Bone marrow (tissue), 2 donors: ENCODE measurements at regions not wholly inside any gene's neighbourhood (a gene's known extent, or its start where the extent isn't known, plus 50 kb on each side); places are given as distances from the start of the nearest gene placed in this dataset.

Experiments
- DNase-seq, 2 donors: peaks; one replicate each; lab custom pipeline; 2025; lab: John Stamatoyannopoulos, UW

GRCh38 chr7:16144361-16144760 is 277.0 kb downstream of the CRPPA start:
- no peak for DNase-seq

DNA sequence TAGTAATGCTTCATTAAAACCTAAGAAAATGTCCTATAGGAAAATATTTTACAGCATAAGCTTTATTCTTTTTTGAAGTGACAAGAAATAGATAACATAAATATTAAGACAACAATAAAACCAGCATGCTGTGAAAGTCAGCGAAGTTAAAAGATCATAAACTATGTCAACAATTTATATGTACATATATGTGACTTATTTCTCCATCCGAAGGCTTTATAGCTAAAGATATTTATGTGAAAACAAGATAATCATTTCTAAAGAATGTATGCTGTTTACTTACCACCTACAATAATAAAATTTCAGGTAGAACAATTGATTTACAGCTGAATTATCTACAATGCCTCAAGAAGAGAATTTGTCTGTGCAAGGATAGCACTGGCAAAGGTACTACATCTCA is 283.4 kb downstream of the CRPPA start:
- no peak for DNase-seq

DNA sequence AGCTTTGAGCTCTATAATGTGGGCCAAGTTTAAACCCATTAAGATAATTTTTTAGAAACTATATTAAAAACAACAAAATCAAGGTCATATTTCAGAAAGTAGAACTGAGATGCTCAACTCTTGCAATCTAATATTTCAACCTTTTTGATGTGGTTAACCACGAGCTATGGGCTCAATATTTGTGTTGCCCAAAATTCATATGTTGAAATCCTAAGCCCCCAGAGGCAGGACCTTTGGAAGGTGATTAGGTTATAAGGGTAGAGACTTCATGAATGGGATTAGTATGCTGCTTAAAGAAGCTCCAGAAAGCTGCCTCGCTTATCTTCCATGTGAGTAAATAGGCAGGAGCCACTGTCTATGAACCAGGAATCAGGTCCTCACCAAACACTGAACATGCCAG is 284.4 kb downstream of the CRPPA start:
- DNase-seq = no peak

GRCh38 chr7:16135658-16136057 is 285.7 kb downstream of the CRPPA start:
- DNase-seq = no peak

DNA sequence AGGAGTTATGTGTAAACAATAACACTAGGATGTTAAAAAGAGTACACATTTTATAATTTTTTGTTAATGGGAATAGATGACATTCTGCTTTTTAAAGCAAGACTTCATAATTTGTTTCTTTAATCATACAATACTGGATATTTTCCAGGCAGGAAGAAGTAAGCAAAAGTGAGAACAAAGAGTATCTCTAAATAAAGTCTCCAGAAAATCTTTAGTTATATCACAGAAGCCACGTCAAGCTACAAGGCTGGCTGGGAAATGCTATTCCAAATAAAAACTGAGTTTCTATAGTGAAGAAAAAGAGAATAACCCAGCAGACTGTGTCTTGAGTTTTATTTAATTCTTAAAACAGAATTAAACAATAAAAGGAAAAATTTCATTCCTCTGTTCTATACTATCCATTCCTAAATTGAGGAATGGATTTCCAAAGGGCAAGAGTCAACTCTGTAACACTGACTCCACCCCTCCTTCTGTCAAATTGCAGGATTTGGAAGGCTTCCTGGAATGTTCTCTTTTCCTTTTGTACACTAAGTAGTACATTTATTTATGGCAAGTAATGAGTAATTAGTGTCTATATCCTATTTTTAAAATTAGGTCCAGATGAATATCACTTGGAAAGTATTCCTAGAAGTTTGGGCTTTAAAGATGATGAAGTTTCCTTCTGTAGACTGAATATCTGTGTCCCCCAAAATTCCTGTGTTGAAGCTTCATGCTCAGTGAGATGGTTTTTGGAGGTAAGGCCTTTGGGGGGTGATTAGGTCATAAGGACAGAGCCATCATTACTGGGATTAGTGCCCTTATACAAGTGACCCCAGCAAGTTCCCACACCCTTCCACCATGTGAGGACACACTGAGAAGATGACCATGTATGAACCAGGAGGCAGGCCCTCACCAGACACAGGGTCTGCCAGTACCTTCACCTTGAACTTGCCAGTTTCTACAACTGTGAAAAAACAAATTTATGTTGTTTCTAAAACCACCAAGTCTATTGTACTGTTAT is 290.9 kb downstream of the CRPPA start:
- no peak for DNase-seq

DNA sequence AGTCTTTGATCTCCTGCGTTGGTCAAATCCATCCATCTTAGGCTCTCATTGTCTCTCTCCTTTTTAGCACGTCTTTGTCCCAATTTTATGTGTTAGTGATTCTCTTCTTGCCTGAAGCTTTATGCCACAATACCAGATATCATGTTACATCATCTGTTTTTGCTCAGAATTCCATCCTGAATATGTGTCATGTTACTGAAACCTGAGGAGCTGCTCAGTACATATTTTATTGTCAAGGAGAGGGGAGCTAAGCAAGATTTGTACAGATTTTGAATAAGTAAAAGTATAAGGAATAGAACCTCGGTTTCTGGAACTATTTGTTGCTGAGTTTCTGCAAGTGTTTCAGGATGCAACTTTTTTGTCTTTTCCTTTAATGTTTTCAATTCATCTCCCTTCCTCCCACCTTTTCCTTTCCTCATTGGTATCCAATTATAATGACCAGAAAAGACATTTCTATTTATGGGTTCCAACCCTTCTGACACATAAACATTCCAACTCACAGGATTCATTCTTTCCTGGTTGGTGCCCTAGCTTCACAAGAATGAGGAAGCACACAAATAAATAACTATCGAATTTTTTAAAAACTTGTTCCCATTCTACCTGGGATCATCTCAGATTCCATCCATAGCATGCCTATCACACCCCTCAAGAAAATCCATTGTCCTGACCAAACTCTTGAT is 291.8 kb downstream of the CRPPA start:
- no peak for DNase-seq

- no peak for DNase-seq
Measured at GRCh38 chr7:16123117-16123770, 298.1 kb downstream of the CRPPA start.

DNA sequence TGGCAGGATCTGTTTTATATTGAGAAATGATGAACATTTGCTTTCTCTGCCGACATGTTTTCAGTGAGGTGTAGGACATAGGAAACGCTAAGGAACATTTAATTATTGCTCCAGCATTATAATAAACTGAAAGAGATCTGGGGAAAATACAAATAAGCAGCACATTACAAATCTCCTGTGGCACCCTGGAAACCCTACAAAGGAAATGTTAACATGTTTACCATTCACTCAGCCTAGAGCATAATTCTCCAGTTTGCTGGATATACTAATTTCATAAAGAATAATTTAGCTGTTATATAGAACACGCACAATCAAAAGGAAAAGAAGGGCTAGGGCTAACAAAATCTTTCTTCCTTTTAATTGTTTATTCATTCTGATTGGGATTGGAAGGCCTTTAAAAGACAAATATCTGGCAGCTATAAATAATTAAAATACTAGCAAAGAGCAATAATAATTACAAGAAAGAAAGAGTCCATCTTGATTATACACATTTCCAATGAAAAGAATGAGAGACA is 299.4 kb downstream of the CRPPA start:
- no peak for DNase-seq

DNA sequence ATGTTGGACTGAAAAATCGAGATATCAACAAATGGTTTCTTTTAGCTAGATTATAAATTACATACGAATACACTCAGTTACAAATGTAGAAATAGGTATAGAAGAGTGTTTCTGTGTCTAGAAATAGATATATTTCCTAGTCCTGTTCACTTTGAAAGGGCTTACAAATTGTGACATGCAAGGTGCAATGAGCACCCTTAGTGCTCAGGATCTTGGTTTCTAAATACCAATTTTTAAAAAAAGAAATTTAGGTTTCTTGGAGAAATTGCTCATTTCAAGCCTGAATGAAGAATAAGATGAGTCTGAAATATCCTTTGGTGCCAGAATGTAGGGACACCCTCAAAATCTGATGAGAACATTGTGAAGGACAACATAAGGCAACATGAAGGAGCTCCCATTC is 306.0 kb downstream of the CRPPA start:
- DNase-seq = no peak

GRCh38 chr7:16114633-16115032 is 306.7 kb downstream of the CRPPA start:
- DNase-seq = peak in 1 of 2 donors; percentile 34

- DNase-seq = no peak
Measured at GRCh38 chr7:16114071-16114470, 307.3 kb downstream of the CRPPA start.

DNA sequence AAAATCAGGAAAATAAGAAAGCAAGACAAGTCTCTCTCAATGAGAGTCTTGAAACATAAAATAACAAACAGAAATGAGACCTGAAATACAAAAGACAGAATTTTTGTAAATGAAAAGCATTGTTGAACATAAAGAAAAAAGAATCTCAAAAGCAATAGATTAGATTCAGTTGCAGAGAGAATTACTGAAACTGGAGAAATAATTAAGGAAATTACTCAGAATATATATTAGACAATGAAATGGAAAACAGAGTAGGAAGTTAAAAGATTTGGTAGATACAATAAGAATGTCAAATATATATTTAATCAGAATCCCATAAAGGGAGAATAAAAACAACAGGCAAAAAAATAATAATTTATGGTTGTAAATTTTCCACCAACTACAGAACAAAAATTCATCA is 308.3 kb downstream of the CRPPA start:
- DNase-seq = no peak

GRCh38 chr7:16106869-16107268 is 314.5 kb downstream of the CRPPA start:
- DNase-seq = no peak

GRCh38 chr7:16106300-16106699 is 315.0 kb downstream of the CRPPA start:
- DNase-seq = no peak

DNA sequence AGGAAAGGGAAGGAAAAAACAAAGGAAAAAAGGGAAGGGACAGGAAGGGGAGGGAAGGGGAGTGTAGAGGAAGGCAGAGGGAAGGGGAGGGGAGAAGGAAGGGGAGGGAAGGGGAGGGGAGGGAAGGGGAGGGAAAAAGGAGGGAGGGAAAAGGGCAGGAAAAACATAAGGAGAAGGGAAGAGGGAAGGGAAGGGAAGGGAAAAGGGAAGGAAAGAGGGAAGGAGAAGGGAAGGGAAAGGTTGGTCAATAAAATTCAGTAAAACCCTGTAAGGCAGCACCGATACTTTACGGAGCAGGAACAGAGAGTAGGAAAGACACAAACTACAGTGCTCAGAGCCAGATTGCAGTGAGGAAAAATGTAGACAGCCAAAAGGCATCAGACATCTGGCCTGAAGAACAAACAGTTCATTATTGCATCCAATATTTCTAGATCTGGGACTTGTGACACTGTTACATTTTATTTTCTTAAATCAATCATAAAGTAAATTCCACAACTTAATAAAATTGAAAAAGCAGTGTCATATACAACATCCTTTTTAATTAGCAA is 322.0 kb downstream of the CRPPA start:
- DNase-seq = no peak

GRCh38 chr7:16098585-16099179 is 322.7 kb downstream of the CRPPA start:
- no peak for DNase-seq

DNA sequence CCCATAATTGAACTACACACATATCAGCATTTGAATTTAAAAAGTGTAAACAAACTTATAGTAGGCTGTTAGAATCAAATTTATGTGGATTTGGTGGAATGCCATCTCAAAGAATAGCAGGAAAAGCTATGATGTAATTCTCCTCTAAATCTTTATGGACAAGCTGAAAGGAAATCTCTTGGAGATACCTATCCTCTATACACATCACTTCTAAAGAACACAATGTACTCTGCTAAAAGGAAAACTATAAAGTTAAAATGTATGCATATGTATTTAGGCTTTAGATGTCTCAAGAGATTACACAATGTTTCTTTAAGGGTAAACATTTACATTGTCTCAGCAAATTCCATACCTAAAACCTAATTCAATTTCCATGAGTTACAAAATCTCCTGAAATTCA is 323.3 kb downstream of the CRPPA start:
- DNase-seq = no peak

DNA sequence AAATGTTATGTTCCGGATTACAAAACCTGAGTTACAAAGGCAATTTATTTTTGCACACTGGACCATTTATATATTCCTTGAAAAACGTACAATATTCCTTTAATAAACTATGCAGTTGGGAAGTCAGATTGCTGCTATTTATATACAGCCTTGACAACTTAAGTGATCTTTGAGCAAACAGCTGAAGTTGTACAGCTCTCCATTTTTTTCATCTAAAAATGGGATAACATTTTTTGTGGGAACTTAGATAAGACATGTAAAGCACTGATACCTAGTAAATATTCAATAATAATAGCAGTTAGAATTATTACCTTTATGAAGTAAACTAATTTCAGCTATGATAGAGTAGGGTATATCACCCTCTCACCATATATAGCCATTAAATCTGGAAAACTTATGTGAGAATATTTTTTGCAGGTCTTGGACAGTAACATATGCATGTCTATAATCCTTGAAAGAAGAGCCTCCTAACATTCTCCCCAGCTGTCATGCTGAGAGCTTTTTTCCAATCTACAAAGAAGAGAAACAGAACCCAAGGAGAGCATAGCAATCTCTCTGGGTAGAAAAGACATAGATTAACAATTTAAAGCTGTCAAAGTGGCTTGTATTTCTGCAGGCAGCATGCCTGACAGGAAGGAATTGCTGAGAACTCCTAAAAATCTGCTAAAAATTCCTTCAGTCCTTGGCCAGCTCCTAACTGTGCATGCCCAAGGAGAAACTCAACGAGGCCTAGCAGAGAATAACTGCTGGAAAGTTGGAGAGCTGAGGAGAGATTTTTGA is 326.0 kb downstream of the CRPPA start:
- DNase-seq = no peak

GRCh38 chr7:16094651-16095050 is 326.7 kb downstream of the CRPPA start:
- no peak for DNase-seq

DNA sequence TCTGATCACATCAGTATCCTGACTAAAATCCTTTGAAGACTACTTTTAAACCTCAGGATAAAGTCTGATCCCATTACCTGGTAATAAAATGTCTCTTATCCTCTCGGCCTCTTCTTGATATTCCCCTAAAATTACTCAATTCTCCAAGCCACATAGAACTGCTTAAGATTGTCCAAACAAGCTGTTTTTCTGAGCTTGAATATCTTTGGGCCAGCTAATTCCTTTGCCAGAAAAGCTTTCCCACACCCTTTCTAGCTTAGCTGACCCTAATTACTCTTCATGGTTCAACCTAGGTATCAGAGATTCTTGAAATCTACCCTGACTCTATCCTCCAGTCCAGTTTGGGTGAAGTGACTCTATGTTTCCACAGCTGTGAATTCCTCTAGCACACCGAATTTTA is 328.6 kb downstream of the CRPPA start:
- DNase-seq = no peak

DNA sequence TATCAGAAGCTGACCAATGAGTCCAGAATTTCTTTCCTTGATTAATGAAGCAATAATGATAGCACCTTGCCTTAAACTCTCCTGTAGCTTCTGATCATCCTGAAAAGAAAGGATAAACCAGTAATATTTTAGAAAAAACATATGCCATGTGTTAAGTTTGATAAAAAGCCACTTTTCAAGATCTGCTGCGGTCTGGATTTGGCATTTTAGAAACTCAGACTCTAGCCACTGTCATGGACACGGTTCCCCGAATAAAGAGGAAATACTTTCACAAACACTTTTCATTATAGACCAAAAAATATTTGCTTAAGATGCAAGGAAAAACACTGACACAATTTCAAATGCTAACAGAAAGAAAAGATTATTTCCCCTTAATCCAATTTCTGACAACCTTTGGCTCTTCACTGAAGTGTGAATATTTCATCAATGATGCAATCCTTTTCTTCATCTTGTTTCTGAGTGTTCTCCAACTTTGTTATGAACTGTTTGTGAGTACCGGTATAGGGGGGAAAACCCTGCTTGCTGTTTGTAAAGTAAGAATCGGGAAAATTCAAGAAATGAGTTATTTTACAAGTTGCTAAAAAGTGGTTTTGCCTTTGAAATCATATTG is 329.5 kb downstream of the CRPPA start:
- DNase-seq = no peak
